Lung (tissue), 11 donors: ENCODE measurements at regions not wholly inside any gene's neighbourhood (a gene's known extent, or its start where the extent isn't known, plus 50 kb on each side); places are given as distances from the start of the nearest gene placed in this dataset.

Experiments used
- ATAC-seq: fragments of 200-7000 bp; cut with Tn5 transposase; one replicate; pipeline ENCODE4 v1.9.1; 2020; ENCODE audit warnings: moderate number of reproducible peaks; ENCODE audit not compliant: insufficient read depth, low FRiP score
- DNase-seq, 3 donors: peaks; one replicate each; pipeline ENCODE4 v3.0.0-alpha.2; 2013 to 2017
- H3K27ac ChIP-seq, 2 donors: one replicate each; pipeline ENCODE4 v1.5.1; 2013; ENCODE audit warnings: mild to moderate bottlenecking in 2 of 2, moderate library complexity in 2 of 2, control low read depth in 1 of 2, inconsistent platforms in 1 of 2, low read depth in 1 of 2, low read length in 1 of 2
- H3K27me3 ChIP-seq, 3 donors: one replicate each; pipeline ENCODE4 v1.5.1; 2013; ENCODE audit warnings: low read length in 2 of 3; ENCODE audit not compliant: control insufficient read depth in 3 of 3, insufficient read depth in 3 of 3
- H3K36me3 ChIP-seq, 4 donors: one replicate each; pipeline ENCODE4 v1.5.1; 2013; ENCODE audit warnings: low read length in 4 of 4, mild to moderate bottlenecking in 1 of 4, moderate library complexity in 1 of 4; ENCODE audit not compliant: control insufficient read depth in 4 of 4, insufficient read depth in 4 of 4
- H3K4me1 ChIP-seq, 5 donors: one replicate each; pipeline ENCODE4 v1.5.1; 2013; ENCODE audit warnings: low read length in 5 of 5, mild to moderate bottlenecking in 2 of 5, moderate library complexity in 1 of 5; ENCODE audit not compliant: control insufficient read depth in 5 of 5, insufficient read depth in 5 of 5
- H3K4me3 ChIP-seq: one replicate; pipeline ENCODE4 v1.5.1; 2013; ENCODE audit warnings: mild to moderate bottlenecking, control low read depth, moderate library complexity
- H3K9ac ChIP-seq, 2 donors: one replicate each; pipeline ENCODE4 v1.5.1; 2013; ENCODE audit warnings: low read length in 2 of 2, control low read depth in 1 of 2; ENCODE audit not compliant: insufficient read depth in 1 of 2
- H3K9me3 ChIP-seq, 4 donors: one replicate each; pipeline ENCODE4 v1.5.1; 2013; ENCODE audit warnings: low read length in 3 of 4, mild to moderate bottlenecking in 1 of 4, moderate library complexity in 1 of 4; ENCODE audit not compliant: control insufficient read depth in 4 of 4, insufficient read depth in 3 of 4
- CTCF ChIP-seq: IDR thresholded peaks from 2 replicates; pipeline ENCODE4 v1.5.1; 2012; ENCODE audit warnings: mild to moderate bottlenecking; ENCODE audit errors: control extremely low read depth, extremely low read depth
- WGBS, 2 donors: extraction: QIAGEN DNeasy Blood & Tissue Kit; methylation state at CpG; one replicate each; pipeline ENCODE4 v1.1.7; 2013; 5-methylcytosine and 5-hydroxymethylcytosine counted together
- donor health status: control.
- donor health status: control.
- donor health status: Bipolar disorder and iron deficiency.
- donor health status: healthy.
- donor health status: DM: yes; HTN: yes; CAD: no.

GRCh38 chr9:29001006-29001405 is 1427.7 kb upstream of the C9orf72 start:
- DNase-seq, result no peak
- no peak for ATAC-seq
- Histone ChIP-seq H3K27me3 (peaks cover 0 to 4% (median 0%) of the 10 kb centered on the region in 3 donors), H3K9ac (no peak overlapping the region), H3K36me3 (no peaks in the 10 kb centered on the region), H3K27ac (no peak overlapping the region), H3K4me3 (no peak overlapping the region), H3K4me1 (no peaks in the 10 kb centered on the region), H3K9me3 (no peaks in the 10 kb centered on the region)
- no peak for TF ChIP-seq CTCF
- 35 to 51% methylated on average over 3 of the region's 3 CpGs for WGBS, 2 donors

GRCh38 chr9:29004988-29005387 is 1431.7 kb upstream of the C9orf72 start:
- no peak for ATAC-seq
- H3K4me3 ChIP-seq, result no peak overlapping the region
- no peaks in the 10 kb centered on the region for H3K4me1 ChIP-seq
- H3K9ac ChIP-seq, result no peak overlapping the region
- peaks cover 0 to 4% (median 0%) of the 10 kb centered on the region in 3 donors for H3K27me3 ChIP-seq
- no peaks in the 10 kb centered on the region for H3K36me3 ChIP-seq
- no peak for DNase-seq
- H3K9me3 ChIP-seq, result peaks cover 0 to 3% (median 0%) of the 10 kb centered on the region in 4 donors
- TF ChIP-seq CTCF, result no peak
- H3K27ac ChIP-seq, result no peak overlapping the region
- WGBS, 2 donors, result 44 to 46% methylated on average over 1 of the region's 1 CpG

- no peak overlapping the region for H3K4me3 ChIP-seq
- no peak overlapping the region for H3K27ac ChIP-seq
- H3K9ac ChIP-seq, result no peak overlapping the region
- H3K36me3 ChIP-seq, result no peaks in the 10 kb centered on the region
- TF ChIP-seq CTCF, result no peak
- ATAC-seq (no peak), DNase-seq (no peak)
- no peaks in the 10 kb centered on the region for H3K4me1 ChIP-seq
- H3K27me3 ChIP-seq, result peaks cover 0 to 4% (median 0%) of the 10 kb centered on the region in 3 donors
- 63 to 74% methylated on average over 4 of the region's 4 CpGs for WGBS, 2 donors
- H3K9me3 ChIP-seq, result peaks cover 0 to 3% (median 0%) of the 10 kb centered on the region in 4 donors
Measured at GRCh38 chr9:29006628-29007027, 1433.3 kb upstream of the C9orf72 start.

DNA sequence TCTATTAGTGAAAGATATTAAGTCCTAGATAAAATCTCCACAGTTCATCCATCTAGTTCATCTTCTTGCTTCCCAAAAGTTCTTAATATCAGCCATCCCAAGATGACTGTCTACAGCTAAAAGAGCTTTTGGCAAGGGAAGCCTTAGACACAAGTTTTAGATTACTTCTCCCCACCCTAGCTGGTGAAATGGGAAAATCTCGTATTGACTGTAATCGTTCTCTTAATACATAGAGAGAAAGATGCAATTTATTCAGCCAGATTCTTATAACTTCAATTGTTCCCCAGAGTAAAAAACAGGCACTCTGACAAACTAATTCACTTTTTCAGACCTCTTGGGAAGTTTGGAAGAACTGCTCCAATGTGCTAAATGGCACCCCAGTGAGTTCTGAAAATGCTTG is 1439.6 kb upstream of the C9orf72 start:
- DNase-seq (no peak), ATAC-seq (no peak)
- no peak for TF ChIP-seq CTCF
- Histone ChIP-seq H3K27me3 (no peaks in the 10 kb centered on the region), H3K4me3 (no peak overlapping the region), H3K4me1 (no peaks in the 10 kb centered on the region), H3K36me3 (no peaks in the 10 kb centered on the region), H3K9me3 (no peaks in the 10 kb centered on the region), H3K9ac (no peak overlapping the region), H3K27ac (no peak overlapping the region)
- 91 to 94% methylated on average over 2 of the region's 2 CpGs for WGBS, 2 donors
